Memory B cell (primary cell): ENCODE measurements at regions not wholly inside any gene's neighbourhood (a gene's known extent, or its start where the extent isn't known, plus 50 kb on each side); places are given as distances from the start of the nearest gene placed in this dataset.

ENCODE experiments used
- ATAC-seq: fragments of 150-1000 bp; cut with Tn5 transposase; 2 replicates; pipeline ENCODE4 v1.10.0; 2021; ENCODE audit warnings: low read depth, mild to moderate bottlenecking, moderate library complexity
- DNase-seq, 2 donors: peaks; one replicate each; pipeline ENCODE4 v3.0.0; 2022; ENCODE audit warnings: low spot score in 2 of 2
- H3K27ac Mint-ChIP-seq: one replicate; pipeline ENCODE4 v1.8.0; 2022; ENCODE audit warnings: mild to moderate bottlenecking, moderate library complexity, mixed read lengths
- H3K27me3 Mint-ChIP-seq: one replicate; pipeline ENCODE4 v1.8.0; 2022; ENCODE audit warnings: mixed read lengths
- H3K36me3 Mint-ChIP-seq: one replicate; pipeline ENCODE4 v1.8.0; 2022; ENCODE audit warnings: mild to moderate bottlenecking, mixed read lengths
- H3K4me1 Mint-ChIP-seq: one replicate; pipeline ENCODE4 v1.8.0; 2022; ENCODE audit warnings: mixed read lengths
- H3K4me3 Mint-ChIP-seq: one replicate; pipeline ENCODE4 v1.8.0; 2022; ENCODE audit warnings: mild to moderate bottlenecking, moderate library complexity, mixed read lengths
- H3K9me3 Mint-ChIP-seq: one replicate; pipeline ENCODE4 v1.8.0; 2022; ENCODE audit warnings: mixed read lengths

GRCh38 chrY:8553614-8554013, 783.6 kb upstream of the TSPY4 start:
- Mint-ChIP-seq H3K36me3 (peaks cover 2% of the 10 kb centered on the region), H3K9me3 (no peaks in the 10 kb centered on the region), H3K4me1 (peaks cover 4% of the 10 kb centered on the region), H3K4me3 (no peak overlapping the region), H3K27me3 (no peaks in the 10 kb centered on the region), H3K27ac (no peak overlapping the region)
- DNase-seq = no peak
- ATAC-seq = no peak

- Mint-ChIP-seq H3K27me3 (no peaks in the 10 kb centered on the region), H3K27ac (no peak overlapping the region), H3K4me1 (peaks cover 4% of the 10 kb centered on the region), H3K9me3 (no peaks in the 10 kb centered on the region), H3K36me3 (peaks cover 2% of the 10 kb centered on the region), H3K4me3 (no peak overlapping the region)
- DNase-seq (no peak), ATAC-seq (no peak)
These were observed 775.9 kb upstream of the TSPY4 start for GRCh38 chrY:8561385-8561784.

- Mint-ChIP-seq H3K4me3 (no peak overlapping the region), H3K27ac (no peak overlapping the region), H3K9me3 (no peaks in the 10 kb centered on the region), H3K27me3 (no peaks in the 10 kb centered on the region), H3K4me1 (peaks cover 4% of the 10 kb centered on the region), H3K36me3 (peaks cover 2% of the 10 kb centered on the region)
- DNase-seq (no peak), ATAC-seq (no peak)
These were observed 774.7 kb upstream of the TSPY4 start for GRCh38 chrY:8562456-8563090.

GRCh38 chrY:8564421-8564820, 772.8 kb upstream of the TSPY4 start:
- no peak overlapping the region for H3K27ac Mint-ChIP-seq
- no peaks in the 10 kb centered on the region for H3K4me1 Mint-ChIP-seq
- H3K9me3 Mint-ChIP-seq = no peaks in the 10 kb centered on the region
- no peak for DNase-seq
- no peak overlapping the region for H3K4me3 Mint-ChIP-seq
- H3K27me3 Mint-ChIP-seq = no peaks in the 10 kb centered on the region
- H3K36me3 Mint-ChIP-seq = no peaks in the 10 kb centered on the region
- ATAC-seq = no peak

GRCh38 chrY:8566198-8566597, 771.1 kb upstream of the TSPY4 start:
- no peaks in the 10 kb centered on the region for H3K9me3 Mint-ChIP-seq
- no peak overlapping the region for H3K27ac Mint-ChIP-seq
- ATAC-seq (no peak), DNase-seq (no peak)
- no peak overlapping the region for H3K4me3 Mint-ChIP-seq
- no peaks in the 10 kb centered on the region for H3K27me3 Mint-ChIP-seq
- H3K36me3 Mint-ChIP-seq = no peaks in the 10 kb centered on the region
- no peaks in the 10 kb centered on the region for H3K4me1 Mint-ChIP-seq

GRCh38 chrY:8570384-8570783, 766.9 kb upstream of the TSPY4 start:
- no peaks in the 10 kb centered on the region for H3K4me1 Mint-ChIP-seq
- H3K36me3 Mint-ChIP-seq = no peaks in the 10 kb centered on the region
- DNase-seq = no peak
- H3K4me3 Mint-ChIP-seq = no peak overlapping the region
- no peaks in the 10 kb centered on the region for H3K27me3 Mint-ChIP-seq
- no peak overlapping the region for H3K27ac Mint-ChIP-seq
- no peaks in the 10 kb centered on the region for H3K9me3 Mint-ChIP-seq
- no peak for ATAC-seq

- ATAC-seq (no peak), DNase-seq (no peak)
- H3K36me3 Mint-ChIP-seq = no peaks in the 10 kb centered on the region
- H3K27me3 Mint-ChIP-seq = no peaks in the 10 kb centered on the region
- no peaks in the 10 kb centered on the region for H3K4me1 Mint-ChIP-seq
- no peak overlapping the region for H3K27ac Mint-ChIP-seq
- no peaks in the 10 kb centered on the region for H3K9me3 Mint-ChIP-seq
- no peak overlapping the region for H3K4me3 Mint-ChIP-seq
These were observed 764.3 kb upstream of the TSPY4 start for GRCh38 chrY:8572916-8573315.

GRCh38 chrY:8582277-8582850, 754.9 kb upstream of the TSPY4 start:
- ATAC-seq (no peak), DNase-seq (no peak)
- no peaks in the 10 kb centered on the region for H3K4me1 Mint-ChIP-seq
- no peak overlapping the region for H3K4me3 Mint-ChIP-seq
- no peaks in the 10 kb centered on the region for H3K9me3 Mint-ChIP-seq
- H3K27ac Mint-ChIP-seq = no peak overlapping the region
- H3K36me3 Mint-ChIP-seq = no peaks in the 10 kb centered on the region
- no peaks in the 10 kb centered on the region for H3K27me3 Mint-ChIP-seq

- Mint-ChIP-seq H3K27ac (no peak overlapping the region), H3K4me1 (no peaks in the 10 kb centered on the region), H3K4me3 (no peak overlapping the region), H3K27me3 (no peaks in the 10 kb centered on the region), H3K36me3 (no peaks in the 10 kb centered on the region), H3K9me3 (no peaks in the 10 kb centered on the region)
- DNase-seq (no peak), ATAC-seq (no peak)
These were observed 754.1 kb upstream of the TSPY4 start for GRCh38 chrY:8583191-8583590.

- DNase-seq (no peak), ATAC-seq (no peak)
- no peaks in the 10 kb centered on the region for H3K4me1 Mint-ChIP-seq
- H3K9me3 Mint-ChIP-seq = no peaks in the 10 kb centered on the region
- no peak overlapping the region for H3K4me3 Mint-ChIP-seq
- no peaks in the 10 kb centered on the region for H3K36me3 Mint-ChIP-seq
- no peak overlapping the region for H3K27ac Mint-ChIP-seq
- no peaks in the 10 kb centered on the region for H3K27me3 Mint-ChIP-seq
These were observed 746.6 kb upstream of the TSPY4 start for GRCh38 chrY:8590641-8591040.

GRCh38 chrY:8591821-8592516, 745.3 kb upstream of the TSPY4 start:
- no peak overlapping the region for H3K4me3 Mint-ChIP-seq
- DNase-seq (no peak), ATAC-seq (no peak)
- H3K36me3 Mint-ChIP-seq = no peaks in the 10 kb centered on the region
- H3K9me3 Mint-ChIP-seq = no peaks in the 10 kb centered on the region
- no peak overlapping the region for H3K27ac Mint-ChIP-seq
- H3K27me3 Mint-ChIP-seq = no peaks in the 10 kb centered on the region
- H3K4me1 Mint-ChIP-seq = no peaks in the 10 kb centered on the region

GRCh38 chrY:8594657-8595056, 742.6 kb upstream of the TSPY4 start:
- Mint-ChIP-seq H3K27me3 (no peaks in the 10 kb centered on the region), H3K9me3 (no peaks in the 10 kb centered on the region), H3K36me3 (no peaks in the 10 kb centered on the region), H3K4me1 (no peaks in the 10 kb centered on the region), H3K27ac (no peak overlapping the region), H3K4me3 (no peak overlapping the region)
- DNase-seq (no peak), ATAC-seq (no peak)

- no peaks in the 10 kb centered on the region for H3K36me3 Mint-ChIP-seq
- no peaks in the 10 kb centered on the region for H3K27me3 Mint-ChIP-seq
- no peak overlapping the region for H3K27ac Mint-ChIP-seq
- ATAC-seq (no peak), DNase-seq (no peak)
- H3K9me3 Mint-ChIP-seq = no peaks in the 10 kb centered on the region
- H3K4me3 Mint-ChIP-seq = no peak overlapping the region
- no peaks in the 10 kb centered on the region for H3K4me1 Mint-ChIP-seq
These were observed 738.1 kb upstream of the TSPY4 start for GRCh38 chrY:8599141-8599540.

GRCh38 chrY:8610620-8611019, 726.6 kb upstream of the TSPY4 start:
- H3K27me3 Mint-ChIP-seq = no peaks in the 10 kb centered on the region
- H3K9me3 Mint-ChIP-seq = no peaks in the 10 kb centered on the region
- no peak overlapping the region for H3K27ac Mint-ChIP-seq
- no peak overlapping the region for H3K4me3 Mint-ChIP-seq
- no peak for ATAC-seq
- no peaks in the 10 kb centered on the region for H3K4me1 Mint-ChIP-seq
- no peaks in the 10 kb centered on the region for H3K36me3 Mint-ChIP-seq
- no peak for DNase-seq

GRCh38 chrY:8611815-8612214, 725.4 kb upstream of the TSPY4 start:
- DNase-seq (no peak), ATAC-seq (no peak)
- H3K9me3 Mint-ChIP-seq = no peaks in the 10 kb centered on the region
- no peaks in the 10 kb centered on the region for H3K36me3 Mint-ChIP-seq
- H3K27me3 Mint-ChIP-seq = peaks cover under 1% of the 10 kb centered on the region
- H3K27ac Mint-ChIP-seq = no peak overlapping the region
- H3K4me1 Mint-ChIP-seq = no peaks in the 10 kb centered on the region
- H3K4me3 Mint-ChIP-seq = no peak overlapping the region
